ENCODE measurements at regions not wholly inside any gene's neighbourhood (a gene's known extent, or its start where the extent isn't known, plus 50 kb on each side); places are given as distances from the start of the nearest gene placed in this dataset.

- peaks cover 44% of the 10 kb centered on the region for H3K36me3 Mint-ChIP-seq
- no peak for ATAC-seq
- ChIA-PET POLR2A (no interaction called here), CTCF (interaction anchor here (0.7 to 1.9 kb wide), 2 partner anchors 193 to 255 kb away, joined by 4 read pairs; no protein-coding TSS in a partner anchor)
- peaks cover 16% of the 10 kb centered on the region for H3K4me1 Mint-ChIP-seq
- peak overlapping the region; percentile 40; the same call in 1 of the 2 replicates for H3K27ac Mint-ChIP-seq
- TF ChIP-seq ZBTB21 (CRISPR knock-in tag; IDR thresholded peaks at IDR 0.05; ENCODE audit: borderline replicate concordance) = no peak
- no peak for TF ChIP-seq FOXP1 (CRISPR knock-in tag; IDR thresholded peaks at IDR 0.05; ENCODE audit: borderline replicate concordance)
- no peak for TF ChIP-seq E2F4 (CRISPR knock-in tag; IDR thresholded peaks at IDR 0.05; ENCODE audit: borderline replicate concordance, low read depth)
- no peak for TF ChIP-seq AR (CRISPR knock-in tag; IDR thresholded peaks at IDR 0.05)
- no peak for TF ChIP-seq NR2C2 (CRISPR knock-in tag; IDR thresholded peaks at IDR 0.05)
- no peak for TF ChIP-seq STAT6 (CRISPR knock-in tag; conservative IDR thresholded peaks at IDR 0.05; ENCODE audit: low read depth)
- TF ChIP-seq USF2 (CRISPR knock-in tag; IDR thresholded peaks at IDR 0.05) = no peak
- H3K9me3 Mint-ChIP-seq = peaks cover 31% of the 10 kb centered on the region
- no peak for DNase-seq (ENCODE audit: low spot score)
- no peaks in the 10 kb centered on the region; the same call in 1 of the 2 replicates for H3K27me3 Mint-ChIP-seq (ENCODE audit: low read depth)
- no peak overlapping the region for H3K4me3 Mint-ChIP-seq
Observed at GRCh38 chrX:74132280-74132679, 171.7 kb upstream of the ZCCHC13 start.

- H3K9me3 Mint-ChIP-seq = no peaks in the 10 kb centered on the region
- H3K27ac Mint-ChIP-seq = no peak overlapping the region
- no peak for ATAC-seq
- CTCF ChIA-PET = no interaction called here
- POLR2A ChIA-PET = no interaction called here
- no peaks in the 10 kb centered on the region for H3K36me3 Mint-ChIP-seq
- DNase-seq (ENCODE audit: low spot score) = no peak
- H3K4me3 Mint-ChIP-seq = no peak overlapping the region
- H3K27me3 Mint-ChIP-seq (ENCODE audit: low read depth) = no peaks in the 10 kb centered on the region
- no peaks in the 10 kb centered on the region; the same call in 1 of the 2 replicates for H3K4me1 Mint-ChIP-seq
- TF ChIP-seq TCF7 (CRISPR knock-in tag; IDR thresholded peaks at IDR 0.05; ENCODE audit: low read depth) (no peak), ZNF121 (CRISPR knock-in tag; IDR thresholded peaks at IDR 0.05) (no peak), NR2C2 (CRISPR knock-in tag; IDR thresholded peaks at IDR 0.05) (no peak), SOX15 (CRISPR knock-in tag; IDR thresholded peaks at IDR 0.05) (no peak), AFF4 (CRISPR knock-in tag; IDR thresholded peaks at IDR 0.05; ENCODE audit: borderline replicate concordance) (no peak), ATF2 (CRISPR knock-in tag; IDR thresholded peaks at IDR 0.05; ENCODE audit: borderline replicate concordance, low read depth) (no peak), CBFB (CRISPR knock-in tag; IDR thresholded peaks at IDR 0.05; ENCODE audit: low read depth) (no peak), E2F1 (CRISPR knock-in tag; IDR thresholded peaks at IDR 0.05) (no peak), MAX (CRISPR knock-in tag; IDR thresholded peaks at IDR 0.05) (no peak)
Observed at GRCh38 chrX:74119016-74119910, 184.7 kb upstream of the ZCCHC13 start.
